Breast epithelium (tissue), 4 donors: ENCODE measurements at regions not wholly inside any gene's neighbourhood (a gene's known extent, or its start where the extent isn't known, plus 50 kb on each side); places are given as distances from the start of the nearest gene placed in this dataset.

Experiments
- DNase-seq, 2 donors: peaks; one replicate each; pipeline ENCODE4 v3.0.0-alpha.2; 2019; ENCODE audit warnings: low spot score in 2 of 2
- H3K27ac ChIP-seq, 2 donors: fragments of 200-600 bp; sonication (generic) in 1 of 2; one replicate each; pipeline ENCODE4 v1.5.1; 2016 to 2019; ENCODE audit warnings: mild to moderate bottlenecking in 1 of 2
- H3K27me3 ChIP-seq, 2 donors: fragments of 200-600 bp; sonication (generic) in 1 of 2; one replicate each; pipeline versions ENCODE4 v1.5.1 to v1.6.0; 2017 to 2019; ENCODE audit warnings: control low read depth in 1 of 2, mild to moderate bottlenecking in 1 of 2
- H3K36me3 ChIP-seq: fragments of 200-600 bp; one replicate; pipeline ENCODE4 v1.5.1; 2019
- H3K4me1 ChIP-seq, 2 donors: fragments of 200-600 bp; sonication (generic); one replicate each; pipeline ENCODE4 v1.5.1; 2016 to 2019; ENCODE audit warnings: control low read depth in 1 of 2
- H3K4me3 ChIP-seq, 3 donors: fragments of 200-600 bp; sonication (generic); 1 replicate in 2 of 3; 2 replicates in 1 of 3; pipeline ENCODE4 v1.5.1; 2016 to 2019; ENCODE audit warnings: mild to moderate bottlenecking in 3 of 3, moderate library complexity in 2 of 3
- H3K9me3 ChIP-seq, 2 donors: fragments of 200-600 bp; sonication (generic) in 1 of 2; one replicate each; pipeline ENCODE4 v1.5.1; 2016 to 2019; ENCODE audit warnings: control low read depth in 1 of 2
- POLR2A ChIP-seq: fragments of 450-650 bp; IDR thresholded peaks from one replicate; pipeline ENCODE4 v1.6.1; 2016; ENCODE audit warnings: antibody characterized with exemption, mild to moderate bottlenecking, moderate library complexity
- POLR2AphosphoS5 ChIP-seq, 3 donors: sonication (generic); formaldehyde crosslinking; IDR thresholded peaks; one replicate each; pipeline ENCODE4 v1.6.1; 2017; ENCODE audit warnings: antibody characterized with exemption in 3 of 3
- intact Hi-C: fragments of 100-400 bp; cut with DNase I; formaldehyde crosslinking; loops from one replicate; pipeline ENCODE4 v1.15.1; 2023; ENCODE audit warnings: low total_unique reads
- TF ChIP-seq, protein P1 (sequence below), 3 donors: fragments of 450-650 bp; IDR thresholded peaks; one replicate each; pipeline ENCODE4 v1.5.1; 2016 to 2017; ENCODE audit warnings: antibody characterized with exemption in 3 of 3, mild to moderate bottlenecking in 3 of 3, moderate library complexity in 3 of 3

DNA sequence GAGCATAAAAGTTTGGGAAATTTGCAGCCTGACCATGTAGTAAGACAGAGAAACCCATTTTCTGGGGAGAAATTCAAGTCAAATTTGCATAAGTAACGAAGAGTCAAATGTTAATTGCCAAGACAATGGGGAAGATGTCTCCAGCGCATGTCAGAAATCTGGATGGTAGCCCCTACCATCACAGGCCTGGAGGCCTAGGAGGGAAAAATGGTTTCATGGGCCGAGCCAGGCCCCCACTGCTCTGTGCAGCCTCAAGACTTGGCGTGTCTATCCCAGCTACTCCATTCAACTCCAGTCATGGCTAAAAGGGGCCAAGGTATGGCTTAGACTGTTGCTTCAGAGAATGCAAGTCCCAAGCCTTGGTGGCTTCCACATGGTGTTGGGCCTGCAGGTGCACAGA is 269.8 kb downstream of the RFC3 start:
- H3K27ac ChIP-seq: no peak overlapping the region
- TF ChIP-seq POLR2A (no peak), POLR2AphosphoS5 (IDR thresholded peaks at IDR 0.05) (no peak)
- TF ChIP-seq, protein P1, sequence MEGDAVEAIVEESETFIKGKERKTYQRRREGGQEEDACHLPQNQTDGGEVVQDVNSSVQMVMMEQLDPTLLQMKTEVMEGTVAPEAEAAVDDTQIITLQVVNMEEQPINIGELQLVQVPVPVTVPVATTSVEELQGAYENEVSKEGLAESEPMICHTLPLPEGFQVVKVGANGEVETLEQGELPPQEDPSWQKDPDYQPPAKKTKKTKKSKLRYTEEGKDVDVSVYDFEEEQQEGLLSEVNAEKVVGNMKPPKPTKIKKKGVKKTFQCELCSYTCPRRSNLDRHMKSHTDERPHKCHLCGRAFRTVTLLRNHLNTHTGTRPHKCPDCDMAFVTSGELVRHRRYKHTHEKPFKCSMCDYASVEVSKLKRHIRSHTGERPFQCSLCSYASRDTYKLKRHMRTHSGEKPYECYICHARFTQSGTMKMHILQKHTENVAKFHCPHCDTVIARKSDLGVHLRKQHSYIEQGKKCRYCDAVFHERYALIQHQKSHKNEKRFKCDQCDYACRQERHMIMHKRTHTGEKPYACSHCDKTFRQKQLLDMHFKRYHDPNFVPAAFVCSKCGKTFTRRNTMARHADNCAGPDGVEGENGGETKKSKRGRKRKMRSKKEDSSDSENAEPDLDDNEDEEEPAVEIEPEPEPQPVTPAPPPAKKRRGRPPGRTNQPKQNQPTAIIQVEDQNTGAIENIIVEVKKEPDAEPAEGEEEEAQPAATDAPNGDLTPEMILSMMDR (IDR thresholded peaks at IDR 0.05): no peak
- H3K36me3 ChIP-seq: no peaks in the 10 kb centered on the region
- intact Hi-C loops: no loop called here
- no peaks in the 10 kb centered on the region for H3K27me3 ChIP-seq
- H3K9me3 ChIP-seq: peaks cover 6% of the 10 kb centered on the region in 2 donors
- H3K4me3 ChIP-seq: no peak overlapping the region
- H3K4me1 ChIP-seq: no peaks in the 10 kb centered on the region
- DNase-seq: no peak

DNA sequence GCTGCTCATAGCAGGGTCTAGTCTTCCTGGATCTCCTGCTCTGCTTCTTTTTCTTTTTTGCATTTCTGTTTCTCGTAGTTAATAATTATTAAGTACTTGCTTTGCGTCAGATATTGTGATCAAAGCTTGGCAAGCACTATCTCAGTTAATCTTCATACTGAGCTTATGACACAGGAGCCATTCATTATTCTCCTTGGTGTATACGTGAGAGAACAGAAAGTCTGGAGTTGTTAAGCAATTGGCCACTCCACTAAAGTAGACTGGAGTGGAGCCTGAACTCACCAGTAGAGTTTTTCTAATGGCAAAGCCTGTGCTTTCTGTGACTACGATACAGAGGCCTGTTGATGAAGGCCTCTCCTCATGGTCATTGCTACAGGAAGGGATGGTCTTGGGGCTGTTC is 285.9 kb downstream of the RFC3 start:
- Histone ChIP-seq H3K4me3 (no peak overlapping the region), H3K4me1 (no peaks in the 10 kb centered on the region), H3K27me3 (no peaks in the 10 kb centered on the region), H3K9me3 (no peaks in the 10 kb centered on the region), H3K36me3 (no peaks in the 10 kb centered on the region), H3K27ac (no peak overlapping the region)
- no peak for DNase-seq
- intact Hi-C loops: no loop called here
- TF ChIP-seq POLR2AphosphoS5 (IDR thresholded peaks at IDR 0.05) (no peak), POLR2A (no peak)
- TF ChIP-seq, protein P1 (IDR thresholded peaks at IDR 0.05): no peak

DNA sequence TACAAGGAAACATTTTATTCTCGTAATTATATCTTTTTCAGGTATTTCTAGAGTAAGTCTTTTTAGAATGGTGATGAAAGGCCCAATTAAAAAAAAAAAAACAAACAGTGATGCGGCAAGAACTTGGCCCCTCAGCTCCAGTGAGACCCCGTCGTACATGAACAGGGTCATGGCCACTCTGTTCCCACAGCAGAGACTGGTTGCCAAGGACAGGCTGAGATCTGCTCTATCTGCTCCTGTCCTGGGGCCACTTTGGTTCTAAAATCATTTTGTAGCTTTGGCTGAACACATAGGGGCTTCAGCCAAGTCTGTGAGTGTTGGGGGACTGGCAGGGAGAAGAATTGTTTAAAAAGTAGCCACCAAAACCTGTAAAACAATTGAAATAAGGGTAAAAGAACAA is 286.9 kb downstream of the RFC3 start:
- DNase-seq: no peak
- Histone ChIP-seq H3K36me3 (no peaks in the 10 kb centered on the region), H3K27me3 (no peaks in the 10 kb centered on the region), H3K4me1 (no peaks in the 10 kb centered on the region), H3K27ac (no peak overlapping the region), H3K4me3 (no peak overlapping the region), H3K9me3 (peaks cover 5 to 9% of the 10 kb centered on the region in 2 donors)
- intact Hi-C loops: no loop called here
- TF ChIP-seq POLR2AphosphoS5 (IDR thresholded peaks at IDR 0.05) (no peak), POLR2A (no peak)
- TF ChIP-seq, protein P1 (IDR thresholded peaks at IDR 0.05): no peak

DNA sequence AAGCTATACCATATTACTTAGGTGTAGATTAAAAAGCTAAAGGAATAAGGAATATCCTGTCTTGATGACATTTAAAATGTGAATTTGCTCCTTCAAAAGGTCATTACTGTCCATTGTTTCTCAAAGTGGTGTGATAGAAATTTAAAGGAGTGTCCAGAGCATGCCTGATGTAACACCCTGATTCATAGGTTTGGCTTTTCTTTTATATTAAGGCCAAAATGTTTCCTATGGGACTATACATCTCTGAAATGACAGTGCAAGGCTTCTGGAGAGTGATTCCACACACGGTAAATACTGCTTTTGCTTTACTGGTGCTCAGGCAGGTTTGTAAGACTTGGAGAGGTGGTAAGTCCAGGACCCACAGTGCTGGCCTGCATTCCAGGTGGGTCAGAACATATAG is 289.9 kb downstream of the RFC3 start:
- TF ChIP-seq POLR2AphosphoS5 (IDR thresholded peaks at IDR 0.05): no peak
- no peak for TF ChIP-seq POLR2A
- Histone ChIP-seq H3K27me3 (no peaks in the 10 kb centered on the region), H3K4me1 (no peaks in the 10 kb centered on the region), H3K27ac (no peak overlapping the region), H3K9me3 (peaks cover 5 to 9% of the 10 kb centered on the region in 2 donors), H3K36me3 (no peaks in the 10 kb centered on the region), H3K4me3 (no peak overlapping the region)
- intact Hi-C loops: no loop called here
- DNase-seq: no peak

DNA sequence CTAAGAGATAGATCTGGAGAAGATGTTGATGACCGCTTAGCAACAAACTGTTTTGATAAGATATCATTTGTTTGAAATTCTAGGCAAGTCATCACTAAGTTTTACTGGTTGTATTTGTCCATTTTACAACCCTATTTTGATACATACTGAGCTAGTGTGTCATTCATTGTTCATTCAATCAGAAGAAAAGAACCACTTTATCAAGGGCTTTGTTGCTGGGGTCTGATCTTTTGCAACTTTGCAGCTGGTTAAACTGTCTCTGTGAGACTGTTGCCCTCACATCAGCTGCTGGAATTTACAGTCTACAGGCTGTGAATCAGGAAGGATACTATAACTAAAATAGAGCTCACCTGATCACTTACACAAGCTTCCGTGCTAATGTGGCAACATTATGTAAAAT is 290.5 kb downstream of the RFC3 start:
- Histone ChIP-seq H3K4me3 (no peak overlapping the region), H3K4me1 (no peaks in the 10 kb centered on the region), H3K36me3 (no peaks in the 10 kb centered on the region), H3K9me3 (peaks cover 5 to 9% of the 10 kb centered on the region in 2 donors), H3K27ac (no peak overlapping the region), H3K27me3 (no peaks in the 10 kb centered on the region)
- TF ChIP-seq, protein P1 (IDR thresholded peaks at IDR 0.05): no peak
- no peak for TF ChIP-seq POLR2A
- TF ChIP-seq POLR2AphosphoS5 (IDR thresholded peaks at IDR 0.05): no peak
- DNase-seq: no peak
- intact Hi-C loops: no loop called here

DNA sequence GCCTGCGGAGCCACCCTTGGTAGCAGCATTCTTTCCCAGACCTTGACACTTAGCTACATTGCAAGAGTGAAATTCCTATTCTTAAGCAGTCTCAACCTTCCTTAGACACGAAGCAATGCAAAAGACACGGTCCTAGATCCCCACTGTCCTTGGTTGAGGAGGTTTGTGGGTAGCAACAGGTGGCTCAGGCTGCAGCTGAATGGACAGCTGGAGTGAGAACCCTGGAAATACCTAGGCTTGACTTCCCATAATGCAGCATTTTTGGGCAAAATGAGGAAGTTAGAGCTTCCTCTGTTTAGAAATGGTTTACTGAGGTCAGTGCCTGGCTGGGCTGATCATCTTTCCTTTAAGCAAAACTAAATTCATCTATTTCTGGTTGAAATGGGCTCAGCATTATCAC is 296.6 kb downstream of the RFC3 start:
- no peaks in the 10 kb centered on the region for H3K36me3 ChIP-seq
- peaks cover 2 to 10% of the 10 kb centered on the region in 2 donors for H3K9me3 ChIP-seq
- no peak overlapping the region for H3K27ac ChIP-seq
- TF ChIP-seq, protein P1 (IDR thresholded peaks at IDR 0.05): no peak
- TF ChIP-seq POLR2AphosphoS5 (IDR thresholded peaks at IDR 0.05): no peak
- no peak for TF ChIP-seq POLR2A
- H3K27me3 ChIP-seq: no peaks in the 10 kb centered on the region
- DNase-seq: no peak
- H3K4me3 ChIP-seq: no peak overlapping the region
- intact Hi-C loops: no loop called here
- H3K4me1 ChIP-seq: no peaks in the 10 kb centered on the region
